ENCODE measurements at regions not wholly inside any gene's neighbourhood (a gene's known extent, or its start where the extent isn't known, plus 50 kb on each side); places are given as distances from the start of the nearest gene placed in this dataset.

- TF ChIP-seq, protein P1, sequence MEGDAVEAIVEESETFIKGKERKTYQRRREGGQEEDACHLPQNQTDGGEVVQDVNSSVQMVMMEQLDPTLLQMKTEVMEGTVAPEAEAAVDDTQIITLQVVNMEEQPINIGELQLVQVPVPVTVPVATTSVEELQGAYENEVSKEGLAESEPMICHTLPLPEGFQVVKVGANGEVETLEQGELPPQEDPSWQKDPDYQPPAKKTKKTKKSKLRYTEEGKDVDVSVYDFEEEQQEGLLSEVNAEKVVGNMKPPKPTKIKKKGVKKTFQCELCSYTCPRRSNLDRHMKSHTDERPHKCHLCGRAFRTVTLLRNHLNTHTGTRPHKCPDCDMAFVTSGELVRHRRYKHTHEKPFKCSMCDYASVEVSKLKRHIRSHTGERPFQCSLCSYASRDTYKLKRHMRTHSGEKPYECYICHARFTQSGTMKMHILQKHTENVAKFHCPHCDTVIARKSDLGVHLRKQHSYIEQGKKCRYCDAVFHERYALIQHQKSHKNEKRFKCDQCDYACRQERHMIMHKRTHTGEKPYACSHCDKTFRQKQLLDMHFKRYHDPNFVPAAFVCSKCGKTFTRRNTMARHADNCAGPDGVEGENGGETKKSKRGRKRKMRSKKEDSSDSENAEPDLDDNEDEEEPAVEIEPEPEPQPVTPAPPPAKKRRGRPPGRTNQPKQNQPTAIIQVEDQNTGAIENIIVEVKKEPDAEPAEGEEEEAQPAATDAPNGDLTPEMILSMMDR (IDR thresholded peaks at IDR 0.05; ENCODE audit: insufficient read depth, low read length), result no peak
- TF ChIP-seq GABPA (IDR thresholded peaks at IDR 0.05; ENCODE audit: low read depth), result no peak
- TF ChIP-seq POLR2AphosphoS5 (IDR thresholded peaks at IDR 0.05; ENCODE audit: low read depth), result no peak
- no peak for TF ChIP-seq REST (IDR thresholded peaks at IDR 0.05; ENCODE audit: insufficient replicate concordance, low read depth)
- no peak for TF ChIP-seq SPI1 (IDR thresholded peaks at IDR 0.05; ENCODE audit: borderline replicate concordance, low read depth)
- Histone ChIP-seq H3K27me3 (ENCODE audit: insufficient read depth, poor library complexity, severe bottlenecking) (no peaks in the 10 kb centered on the region), H3K27ac (replicated peaks) (no peak overlapping the region), H3K4me3 (replicated peaks; ENCODE audit: insufficient read depth, low read length) (no peak overlapping the region)
- no peak for DNase-seq (ENCODE audit: low read depth in 1 of 2, low spot score in 1 of 2)
Measured at GRCh38 chr9:87278971-87279733, 218.5 kb upstream of the DAPK1 start.

GRCh38 chr9:87280421-87280820, 217.2 kb upstream of the DAPK1 start:
- H3K27ac ChIP-seq (replicated peaks), result no peak overlapping the region

DNA sequence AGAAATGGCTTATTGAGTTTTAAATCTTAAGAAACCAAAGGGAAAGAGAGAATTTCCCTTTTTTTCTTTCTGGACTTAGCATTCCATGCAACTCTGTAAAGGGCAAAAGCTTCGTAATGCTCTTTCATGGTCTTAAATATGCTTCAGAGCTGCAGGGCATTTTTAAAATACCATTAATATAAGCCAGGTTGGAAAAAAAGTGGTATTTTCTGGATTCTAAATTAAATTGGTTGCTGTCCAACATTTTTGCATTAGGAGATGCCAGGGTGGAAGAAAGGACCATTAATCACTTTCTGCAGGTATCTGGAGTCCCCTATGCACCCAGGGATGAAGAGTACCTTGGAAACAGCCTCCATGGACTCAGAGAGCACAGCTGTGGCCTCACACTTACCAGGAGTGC, 215.1 kb upstream of the DAPK1 start:
- H3K27ac ChIP-seq (replicated peaks), result no peak overlapping the region
- TF ChIP-seq REST (IDR thresholded peaks at IDR 0.05; ENCODE audit: insufficient replicate concordance, low read depth) (no peak), GABPA (IDR thresholded peaks at IDR 0.05; ENCODE audit: low read depth) (no peak), POLR2AphosphoS5 (IDR thresholded peaks at IDR 0.05; ENCODE audit: low read depth) (no peak), SPI1 (IDR thresholded peaks at IDR 0.05; ENCODE audit: borderline replicate concordance, low read depth) (no peak)
- TF ChIP-seq, protein P1 (IDR thresholded peaks at IDR 0.05; ENCODE audit: insufficient read depth, low read length), result no peak
- no peaks in the 10 kb centered on the region for H3K27me3 ChIP-seq (ENCODE audit: insufficient read depth, poor library complexity, severe bottlenecking)
- no peak overlapping the region for H3K4me3 ChIP-seq (replicated peaks; ENCODE audit: insufficient read depth, low read length)
- DNase-seq (ENCODE audit: low read depth in 1 of 2, low spot score in 1 of 2), result no peak

More at GRCh38 chr9:87280421-87280820, 217.2 kb upstream of the DAPK1 start:
- Histone ChIP-seq H3K4me3 (replicated peaks; ENCODE audit: insufficient read depth, low read length) (no peak overlapping the region), H3K27me3 (ENCODE audit: insufficient read depth, poor library complexity, severe bottlenecking) (no peaks in the 10 kb centered on the region)
- no peak for TF ChIP-seq POLR2AphosphoS5 (IDR thresholded peaks at IDR 0.05; ENCODE audit: low read depth)
- no peak for DNase-seq (ENCODE audit: low read depth in 1 of 2, low spot score in 1 of 2)

DNA sequence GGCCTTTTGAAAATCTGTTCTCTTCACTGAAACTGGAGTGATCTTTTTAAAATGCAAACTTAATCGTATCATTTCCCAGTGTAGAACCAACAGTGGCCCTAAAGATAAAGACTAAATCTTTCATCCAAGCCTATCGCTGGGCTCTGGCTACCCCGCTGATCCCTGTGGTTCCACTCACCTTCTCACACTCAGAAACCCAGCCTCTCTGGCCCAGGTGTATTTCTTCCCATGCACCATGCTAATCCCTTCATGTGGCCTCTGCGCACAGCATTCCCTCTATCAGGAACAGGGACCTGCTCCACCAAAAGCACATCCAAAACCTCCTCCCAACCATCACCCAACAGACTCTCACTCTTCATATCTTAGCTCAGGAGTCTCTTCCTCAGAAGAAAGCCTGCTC, 214.1 kb upstream of the DAPK1 start:
- no peaks in the 10 kb centered on the region for H3K27me3 ChIP-seq (ENCODE audit: insufficient read depth, poor library complexity, severe bottlenecking)
- no peak for DNase-seq (ENCODE audit: low read depth in 1 of 2, low spot score in 1 of 2)
- no peak overlapping the region for H3K4me3 ChIP-seq (replicated peaks; ENCODE audit: insufficient read depth, low read length)
- TF ChIP-seq POLR2AphosphoS5 (IDR thresholded peaks at IDR 0.05; ENCODE audit: low read depth), result no peak
- no peak for TF ChIP-seq REST (IDR thresholded peaks at IDR 0.05; ENCODE audit: insufficient replicate concordance, low read depth)
- H3K27ac ChIP-seq (replicated peaks), result no peak overlapping the region
